Stimulated activated CD4-positive, alpha-beta T cell treated with anti-CD3 and anti-CD28 coated beads, Interleukin-15, amount 100 ng/mL, for 48 hours (primary cell): ENCODE measurements at regions not wholly inside any gene's neighbourhood (a gene's known extent, or its start where the extent isn't known, plus 50 kb on each side); places are given as distances from the start of the nearest gene placed in this dataset.

Source experiments
- DNase-seq, 2 donors: peaks; one replicate each; pipeline ENCODE4 v3.0.0-alpha.2; 2020; ENCODE audit warnings: low read depth in 2 of 2

- DNase-seq: no peak
Measured at GRCh38 chr6:104218116-104218515, 641.6 kb downstream of the HACE1 start.

DNA sequence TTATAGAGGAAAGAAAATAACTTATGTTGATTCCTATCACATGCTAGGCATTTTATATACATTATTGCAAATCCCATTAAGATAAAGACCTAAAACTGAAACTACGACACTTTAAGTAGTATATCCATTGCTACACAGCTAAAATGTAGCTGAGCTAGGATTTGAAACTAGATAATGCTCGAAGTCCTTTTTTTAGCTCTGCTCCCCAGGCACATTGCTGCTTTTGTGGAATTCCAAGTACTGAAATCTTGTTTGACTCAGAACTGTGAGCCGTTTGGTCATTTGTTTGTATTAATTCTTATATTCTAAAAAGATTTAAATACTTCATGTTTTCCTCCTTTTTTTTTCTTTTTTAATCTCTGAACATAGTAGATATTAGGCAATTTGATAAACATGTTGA is 644.8 kb downstream of the HACE1 start:
- DNase-seq: no peak

GRCh38 chr6:104212977-104213668 is 646.6 kb downstream of the HACE1 start:
- no peak for DNase-seq

GRCh38 chr6:104207635-104208034 is 652.1 kb downstream of the HACE1 start:
- DNase-seq: no peak

DNA sequence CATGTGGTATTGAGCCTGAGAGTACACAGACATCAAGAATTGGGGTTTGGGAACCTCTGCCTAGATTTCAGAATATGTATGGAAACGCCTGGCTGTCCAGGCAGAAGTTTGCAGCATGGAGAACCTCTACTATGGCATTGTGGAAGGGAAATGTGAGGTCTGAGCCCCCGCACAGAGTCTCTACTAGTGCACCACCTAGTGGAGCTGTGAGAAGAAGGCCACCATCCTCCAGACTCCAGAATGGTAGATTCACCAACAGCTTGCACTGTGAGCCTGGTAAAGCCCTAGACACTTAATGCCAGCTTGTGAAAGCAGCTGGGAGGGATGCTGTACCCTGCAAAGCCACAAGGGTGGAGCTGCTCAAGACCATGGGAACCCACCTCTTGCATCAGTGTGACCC is 658.2 kb downstream of the HACE1 start:
- DNase-seq: no peak

DNA sequence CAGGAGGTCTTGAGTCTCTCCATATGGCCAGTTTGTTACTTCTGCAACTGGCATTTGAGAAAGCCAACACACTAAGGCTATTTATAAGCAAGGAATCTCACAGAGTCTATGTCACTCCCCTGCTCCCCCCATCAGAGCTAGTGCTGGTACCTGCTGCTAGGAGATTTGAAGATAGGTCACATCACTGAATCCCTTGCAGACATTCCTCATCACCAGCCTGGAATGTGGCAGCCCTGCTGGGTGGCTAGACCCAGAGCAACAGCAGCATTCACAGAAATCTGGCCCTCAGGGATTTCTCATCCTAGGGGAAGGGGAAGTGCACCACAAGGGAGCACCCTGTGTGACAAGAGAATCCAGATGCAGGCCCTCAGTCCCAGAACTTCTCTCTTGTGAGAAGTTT is 672.1 kb downstream of the HACE1 start:
- no peak for DNase-seq

GRCh38 chr6:104186831-104187230 is 672.9 kb downstream of the HACE1 start:
- no peak for DNase-seq

DNA sequence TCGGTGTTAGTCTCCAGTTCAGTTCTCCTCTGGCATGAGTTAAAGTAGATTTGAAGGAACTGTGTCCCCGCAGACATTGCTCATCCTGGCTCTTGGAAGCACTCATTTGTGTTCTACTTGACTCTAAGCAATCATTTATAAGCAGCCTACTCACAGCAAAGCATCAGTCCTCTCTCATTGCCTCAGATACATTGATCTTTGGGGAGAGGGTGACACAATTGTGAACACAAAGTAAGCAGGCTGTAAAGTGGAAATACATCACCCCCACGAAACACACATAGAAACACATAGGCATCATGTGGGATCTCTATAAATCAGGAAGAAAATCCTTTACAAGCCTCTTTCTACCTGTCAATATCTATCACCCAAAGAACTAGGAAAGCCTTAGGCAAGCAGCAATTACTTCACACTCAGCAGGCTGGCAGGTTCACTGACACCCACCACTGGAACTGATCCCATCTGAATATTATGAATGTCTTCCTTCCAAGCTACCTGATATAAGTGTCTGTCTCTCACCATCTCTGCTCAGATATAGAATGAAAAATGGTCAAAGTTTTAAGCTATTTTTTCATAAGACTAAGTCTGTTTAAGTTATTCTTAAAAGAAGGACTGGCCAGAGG is 675.8 kb downstream of the HACE1 start:
- DNase-seq: no peak

- DNase-seq: no peak
Measured at GRCh38 chr6:104182811-104183210, 676.9 kb downstream of the HACE1 start.

DNA sequence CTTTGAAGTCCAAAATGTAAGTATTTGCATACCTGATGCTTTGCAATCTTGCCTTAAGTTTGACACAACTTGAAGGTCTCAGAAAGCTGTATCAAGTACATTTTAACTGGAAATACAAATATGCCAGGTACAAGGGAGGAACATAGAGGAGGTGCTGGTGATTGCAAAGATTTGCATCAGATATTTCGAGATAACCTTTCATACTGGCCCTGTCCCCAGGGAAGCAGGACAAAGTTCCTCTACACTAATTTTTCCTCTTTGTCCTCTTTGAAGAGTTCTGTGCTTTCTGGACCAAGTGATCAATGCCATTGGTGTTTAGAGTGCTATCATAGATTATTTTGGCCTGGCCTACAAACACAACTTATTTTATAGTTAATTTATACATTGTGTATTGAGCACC is 686.1 kb downstream of the HACE1 start:
- DNase-seq: no peak

DNA sequence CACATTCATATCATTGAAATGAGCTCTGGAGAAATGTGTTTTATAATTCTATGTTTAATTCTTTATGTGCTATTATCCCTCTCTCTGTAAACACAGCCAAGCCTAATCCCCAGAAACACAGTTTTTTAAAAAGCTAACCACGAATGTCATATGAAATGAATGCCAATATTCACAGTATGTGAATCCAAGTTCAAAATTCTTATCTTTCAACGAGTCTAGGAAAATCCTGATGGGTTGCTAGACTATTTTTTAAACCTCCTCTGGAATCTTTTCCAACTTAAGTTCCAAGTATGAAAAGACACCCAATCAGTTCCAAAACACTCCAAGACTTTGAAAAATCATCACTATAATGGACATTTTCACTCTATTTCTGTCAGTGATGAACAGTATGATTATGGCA is 689.3 kb downstream of the HACE1 start:
- DNase-seq: no peak

GRCh38 chr6:104166055-104166668 is 693.6 kb downstream of the HACE1 start:
- no peak for DNase-seq

DNA sequence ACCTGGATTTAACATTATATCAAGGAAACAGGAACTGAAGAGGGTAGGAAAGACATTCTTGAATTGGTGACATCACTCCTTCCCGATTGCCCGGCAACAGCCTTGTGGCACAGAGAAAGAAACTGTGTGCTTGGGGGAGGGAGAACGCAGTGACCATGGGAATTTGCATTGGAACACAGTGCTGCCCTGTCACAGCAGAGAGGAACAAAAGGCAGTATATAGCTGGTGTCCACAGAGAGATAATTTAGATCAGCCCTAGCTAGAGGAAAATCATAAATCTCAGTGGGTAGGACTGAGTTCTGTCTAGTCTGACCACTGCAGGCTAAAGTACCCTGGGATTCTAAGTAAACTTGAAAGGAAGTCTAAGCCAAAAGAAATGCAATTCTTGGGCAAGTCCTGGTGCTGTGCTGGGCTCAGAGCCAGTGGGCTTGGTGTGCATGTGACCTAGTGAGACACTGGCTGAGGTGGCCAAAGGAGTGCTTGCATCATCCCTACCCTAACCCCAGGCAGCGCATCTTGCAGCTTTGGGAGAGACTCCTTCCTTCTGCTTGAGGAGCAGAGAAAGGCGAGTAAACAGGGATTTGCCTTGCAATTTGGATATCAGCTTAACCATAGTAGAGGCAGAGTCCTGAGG is 697.6 kb downstream of the HACE1 start:
- DNase-seq: no peak

GRCh38 chr6:104159045-104159618 is 700.6 kb downstream of the HACE1 start:
- no peak for DNase-seq

DNA sequence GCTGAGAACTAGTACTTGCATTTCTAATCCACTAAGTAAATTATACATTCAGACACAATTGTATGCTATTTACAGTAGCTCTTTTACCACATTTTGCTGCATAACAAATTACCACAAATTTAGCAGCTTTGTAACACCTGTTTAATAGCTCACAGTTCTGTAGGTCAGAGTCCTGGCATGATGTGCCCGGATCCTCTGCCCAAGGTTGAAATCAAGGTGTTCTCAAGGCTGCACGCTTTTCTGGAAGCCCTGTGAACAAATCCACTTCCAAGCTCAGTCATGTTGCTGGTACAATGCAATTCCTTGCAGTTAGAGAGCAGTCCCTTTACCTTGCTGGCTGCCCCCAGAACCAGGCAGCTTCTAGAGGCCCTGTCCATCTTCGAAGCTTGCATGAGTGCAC is 716.0 kb downstream of the HACE1 start:
- DNase-seq: no peak

- no peak for DNase-seq
Measured at GRCh38 chr6:104134876-104135275, 724.8 kb downstream of the HACE1 start.

DNA sequence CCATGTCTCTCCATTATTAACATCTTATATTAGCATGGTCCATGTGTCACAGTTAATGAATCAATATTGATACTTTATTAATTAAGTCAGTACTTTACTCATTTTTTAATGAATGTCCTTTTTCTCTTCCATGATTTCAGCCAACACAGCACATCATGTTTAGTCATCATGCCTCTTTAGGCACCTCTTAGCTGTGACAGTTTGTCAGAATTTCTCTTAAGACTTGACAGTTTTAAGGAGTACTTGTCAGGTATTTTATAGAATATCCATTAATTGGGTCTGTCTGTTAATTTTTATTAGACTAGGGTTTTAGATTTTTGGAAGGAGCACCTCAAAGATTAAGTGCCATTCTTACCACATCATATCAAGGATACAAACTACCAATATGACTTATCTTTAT is 729.4 kb downstream of the HACE1 start:
- no peak for DNase-seq

DNA sequence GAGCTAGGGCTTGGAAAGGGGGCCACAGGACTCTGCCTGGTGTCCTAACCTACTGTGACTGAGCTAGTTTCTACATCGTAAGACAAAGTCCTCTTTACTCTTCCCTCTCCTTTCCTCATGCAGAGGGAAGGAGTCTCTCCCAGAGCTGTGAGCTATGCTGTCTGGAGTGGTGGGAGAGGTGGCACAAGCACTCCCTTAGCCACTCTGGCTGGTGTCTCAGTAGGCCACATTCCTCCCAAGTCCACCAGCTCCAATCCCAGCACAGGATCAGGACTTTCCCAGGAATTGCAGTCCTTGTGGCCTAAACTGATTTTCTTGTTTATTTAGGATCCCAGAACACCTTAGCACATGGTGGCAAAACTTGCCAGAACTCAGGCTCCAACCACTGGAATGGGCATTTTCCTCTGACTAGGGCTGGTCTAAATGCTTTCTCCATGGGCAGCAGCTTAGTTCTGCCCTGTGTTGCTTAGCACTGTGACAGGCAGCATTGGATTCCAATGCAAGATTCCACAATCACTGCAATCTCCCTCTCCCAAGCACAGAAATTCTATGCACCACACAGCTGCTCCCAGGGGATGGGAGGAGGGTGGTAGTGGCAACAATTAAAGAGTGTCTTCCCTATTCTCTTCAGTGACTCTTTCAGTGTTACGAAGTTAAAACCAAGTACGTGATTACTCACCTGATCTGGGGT is 733.3 kb downstream of the HACE1 start:
- DNase-seq: no peak

DNA sequence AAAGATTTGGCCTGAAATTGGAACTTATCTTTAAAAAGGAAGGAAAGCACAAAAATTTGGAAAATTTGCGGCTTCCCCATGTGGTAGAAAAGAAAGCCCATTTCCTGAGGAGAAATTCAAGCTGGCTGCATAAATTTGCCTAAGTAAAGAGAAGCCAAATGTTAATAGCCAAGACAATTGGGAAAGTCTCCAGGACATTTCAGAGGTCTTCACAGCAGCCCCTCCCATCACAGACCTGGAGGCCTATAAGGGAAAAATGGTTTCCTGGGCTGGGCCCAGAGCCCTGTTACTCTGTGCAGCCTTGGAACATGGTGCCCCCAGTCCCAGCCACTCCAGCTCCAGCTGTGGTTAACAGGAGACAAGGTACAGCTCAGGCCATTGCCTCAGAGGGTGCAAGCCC is 736.5 kb downstream of the HACE1 start:
- DNase-seq: no peak

DNA sequence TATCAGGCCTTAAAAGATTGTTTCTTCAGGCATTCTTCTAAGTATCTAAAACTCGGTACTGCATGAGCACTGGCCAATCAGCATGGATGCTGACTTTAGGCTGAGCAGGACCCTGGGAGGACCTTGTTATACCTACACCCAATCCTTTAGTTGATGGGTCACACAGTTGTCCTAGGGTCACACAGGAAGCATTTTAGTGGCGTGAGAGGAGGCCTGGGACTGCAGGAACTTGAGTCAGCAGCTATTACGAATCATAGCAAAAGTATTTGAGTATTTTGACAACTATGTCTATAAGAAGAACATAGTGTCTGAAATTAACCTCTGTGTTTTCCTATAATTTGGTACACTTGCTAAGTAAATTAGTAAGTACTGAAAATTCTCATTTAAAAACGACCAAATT is 741.4 kb downstream of the HACE1 start:
- no peak for DNase-seq

DNA sequence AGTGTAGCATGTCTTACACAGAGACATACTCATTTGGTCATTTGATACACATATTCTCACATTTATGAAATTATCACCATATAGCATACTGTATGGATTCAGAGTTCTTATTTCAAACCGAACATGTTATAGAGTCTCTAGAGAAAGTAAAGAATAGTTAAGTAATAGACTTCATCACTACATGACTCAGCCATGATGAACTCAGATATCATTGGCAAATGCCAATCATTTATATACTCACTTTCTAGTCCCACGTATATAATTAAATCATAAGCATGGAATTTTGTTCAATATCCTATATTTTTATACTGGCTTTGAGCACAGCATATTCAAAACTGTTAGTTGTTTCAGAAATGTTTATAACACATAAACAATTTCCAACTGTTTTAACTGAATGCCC is 749.9 kb downstream of the HACE1 start:
- DNase-seq: no peak

DNA sequence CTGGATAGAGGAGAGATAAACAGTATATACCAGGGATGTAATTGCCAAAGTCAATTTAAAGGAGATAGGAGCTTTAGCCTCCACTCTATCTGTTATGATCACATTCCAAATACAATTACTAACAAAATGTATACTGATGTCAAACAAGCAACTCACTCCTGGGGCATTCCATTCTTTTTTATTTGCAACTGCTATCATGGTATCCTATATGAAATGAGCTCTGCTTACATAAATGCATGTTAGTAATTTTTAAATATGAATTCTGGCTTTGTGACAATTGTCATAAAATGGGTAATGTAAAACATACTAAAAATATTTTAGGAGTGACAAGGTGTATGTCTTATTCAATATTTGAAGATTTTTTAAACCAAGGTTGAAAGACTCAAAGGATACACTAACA is 751.1 kb downstream of the HACE1 start:
- no peak for DNase-seq
